GM23338 (cell line): ENCODE measurements at regions not wholly inside any gene's neighbourhood (a gene's known extent, or its start where the extent isn't known, plus 50 kb on each side); places are given as distances from the start of the nearest gene placed in this dataset.

Experiments used
- ATAC-seq: fragments of 200-7000 bp; cut with Tn5 transposase; 3 replicates; pipeline ENCODE4 v1.9.1; 2020
- DNase-seq: peaks from one replicate; pipeline ENCODE4 v3.0.0-alpha.2; 2015; ENCODE audit warnings: low spot score
- H2AFZ ChIP-seq: fragments of 200-600 bp; sonication (generic); 2 replicates; pipeline ENCODE4 v1.8.0; 2016; ENCODE audit warnings: antibody characterized with exemption, mild to moderate bottlenecking, moderate library complexity
- H3F3A ChIP-seq: fragments of 200-600 bp; sonication (generic); replicated peaks from 2 replicates; pipeline ENCODE4 v1.8.0; 2017; ENCODE audit warnings: antibody characterized with exemption, mixed run types, low read depth
- H3K27ac ChIP-seq: fragments of 200-600 bp; sonication (generic); 2 replicates; pipeline ENCODE4 v1.6.1; 2016; ENCODE audit warnings: low read depth
- H3K27me3 ChIP-seq: fragments of 200-600 bp; sonication (generic); 2 replicates; pipeline ENCODE4 v1.8.0; 2016; ENCODE audit warnings: mild to moderate bottlenecking, mixed run types, moderate library complexity; ENCODE audit not compliant: insufficient read depth
- H3K36me3 ChIP-seq: fragments of 200-600 bp; sonication (generic); 2 replicates; pipeline ENCODE4 v1.8.0; 2016; ENCODE audit warnings: mild to moderate bottlenecking; ENCODE audit not compliant: insufficient read depth
- H3K4me1 ChIP-seq: fragments of 200-600 bp; sonication (generic); 2 replicates; pipeline ENCODE4 v1.8.0; 2016; ENCODE audit warnings: mild to moderate bottlenecking, moderate library complexity; ENCODE audit not compliant: insufficient read depth
- H3K4me2 ChIP-seq: fragments of 200-600 bp; sonication (generic); 2 replicates; pipeline ENCODE4 v1.7.1; 2017; ENCODE audit warnings: mixed run types
- H3K4me3 ChIP-seq: fragments of 200-600 bp; sonication (generic); 2 replicates; pipeline ENCODE4 v1.6.1; 2016; ENCODE audit warnings: mixed run types
- H3K79me2 ChIP-seq: fragments of 200-600 bp; sonication (generic); replicated peaks from 2 replicates; pipeline ENCODE4 v1.8.0; 2017; ENCODE audit warnings: mild to moderate bottlenecking; ENCODE audit not compliant: insufficient read depth
- H3K9me2 ChIP-seq: fragments of 200-600 bp; sonication (generic); 2 replicates; pipeline ENCODE4 v1.8.0; 2017; ENCODE audit not compliant: insufficient read depth
- H4K20me1 ChIP-seq: fragments of 200-600 bp; sonication (generic); replicated peaks from 2 replicates; pipeline ENCODE4 v1.8.0; 2017; ENCODE audit warnings: mild to moderate bottlenecking; ENCODE audit not compliant: insufficient read depth
- H3K27ac Mint-ChIP-seq: 2 replicates; pipeline ENCODE4 v1.8.0; 2020; ENCODE audit warnings: inconsistent platforms, mild to moderate bottlenecking, moderate library complexity, mixed read lengths
- H3K27me3 Mint-ChIP-seq: 3 replicates; pipeline ENCODE4 v1.8.0; 2022; ENCODE audit warnings: low read depth, mild to moderate bottlenecking, moderate library complexity, mixed read lengths, inconsistent platforms; ENCODE audit not compliant: insufficient read depth, poor library complexity
- H3K36me3 Mint-ChIP-seq: 3 replicates; pipeline ENCODE4 v1.8.0; 2021; ENCODE audit warnings: low read depth, mild to moderate bottlenecking, inconsistent platforms, moderate library complexity, mixed read lengths
- H3K4me1 Mint-ChIP-seq: 3 replicates; pipeline ENCODE4 v1.8.0; 2020; ENCODE audit warnings: mild to moderate bottlenecking, inconsistent platforms, mixed read lengths
- H3K4me3 Mint-ChIP-seq: 3 replicates; pipeline ENCODE4 v1.8.0; 2021; ENCODE audit warnings: moderate library complexity, mild to moderate bottlenecking, inconsistent platforms, mixed read lengths
- H3K9me3 Mint-ChIP-seq: 3 replicates; pipeline ENCODE4 v1.8.0; 2020; ENCODE audit warnings: moderate library complexity, mild to moderate bottlenecking, inconsistent platforms, mixed read lengths
- CREB1 ChIP-seq: fragments of 250-450 bp; sonication (Bioruptor Pico); IDR thresholded peaks from 2 replicates; pipeline ENCODE4 v1.5.0; 2020; ENCODE audit warnings: low read depth, mild to moderate bottlenecking, moderate library complexity
- EZH2 ChIP-seq: fragments of 200-600 bp; sonication (generic); IDR thresholded peaks from one replicate; pipeline ENCODE4 v1.8.0; 2017; ENCODE audit warnings: antibody characterized with exemption, mild to moderate bottlenecking, low read depth; ENCODE audit not compliant: unreplicated experiment
- EZH2phosphoT487 ChIP-seq: fragments of 200-600 bp; sonication (generic); IDR thresholded peaks from one replicate; pipeline ENCODE4 v1.8.1; 2018; ENCODE audit warnings: antibody characterized with exemption; ENCODE audit not compliant: unreplicated experiment
- JUNB ChIP-seq: IDR thresholded peaks from one replicate; pipeline ENCODE4 v1.6.1; 2016; ENCODE audit warnings: antibody characterized with exemption; ENCODE audit not compliant: unreplicated experiment
- NANOG ChIP-seq: IDR thresholded peaks from 2 replicates; pipeline ENCODE4 v1.6.1; 2016; ENCODE audit warnings: antibody characterized with exemption, borderline replicate concordance
- POLR2AphosphoS5 ChIP-seq: IDR thresholded peaks from 2 replicates; pipeline ENCODE4 v1.6.1; 2016; ENCODE audit warnings: antibody characterized with exemption, low read depth
- STAT1 ChIP-seq: IDR thresholded peaks from one replicate; pipeline ENCODE4 v1.6.1; 2016; ENCODE audit warnings: antibody characterized with exemption; ENCODE audit not compliant: unreplicated experiment
- ZNF331 ChIP-seq: fragments of 250-450 bp; sonication (Bioruptor Pico); IDR thresholded peaks from 2 replicates; pipeline ENCODE4 v1.5.0; 2020; ENCODE audit warnings: low read depth, mild to moderate bottlenecking, moderate library complexity
- TF ChIP-seq, protein P1 (sequence below), 2 experiments: fragments of 200-600 bp in 1 of 2; sonication (generic) in 1 of 2; conservative IDR thresholded peaks; 2 replicates each; pipeline versions ENCODE4 v1.5.1 to v1.6.1; 2016 to 2017; ENCODE audit warnings: antibody characterized with exemption in 2 of 2, low read depth in 2 of 2, mild to moderate bottlenecking in 2 of 2, moderate library complexity in 1 of 2
- TF ChIP-seq, protein P2 (sequence below): fragments of 250-450 bp; sonication (Bioruptor Pico); IDR thresholded peaks from 2 replicates; pipeline ENCODE4 v1.5.0; 2020; ENCODE audit warnings: mild to moderate bottlenecking, moderate library complexity
- TF ChIP-seq, protein P3 (sequence below): IDR thresholded peaks from 2 replicates; pipeline ENCODE4 v1.6.1; 2016; ENCODE audit warnings: antibody characterized with exemption

DNA sequence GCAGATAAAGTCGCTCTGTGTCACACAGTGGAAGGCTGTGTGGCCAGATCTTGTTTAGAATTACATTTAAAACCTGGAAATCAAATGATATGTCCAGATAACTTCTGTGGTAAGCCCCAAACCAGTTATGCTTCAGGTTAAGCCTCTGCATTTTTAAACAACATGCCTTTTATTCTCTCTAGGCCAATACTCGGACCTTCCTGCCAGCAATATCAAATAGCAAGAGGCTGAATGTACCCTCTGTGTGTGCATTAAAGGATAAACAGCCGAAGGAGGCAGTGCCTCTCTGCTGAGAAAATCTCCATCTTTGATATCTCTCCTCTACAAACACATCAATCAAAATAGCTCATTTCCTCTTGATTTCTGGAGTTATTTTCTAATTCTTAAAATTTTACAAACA lies 67.1 kb upstream of the TMEM260 start (continued):
- TF ChIP-seq, protein P1, sequence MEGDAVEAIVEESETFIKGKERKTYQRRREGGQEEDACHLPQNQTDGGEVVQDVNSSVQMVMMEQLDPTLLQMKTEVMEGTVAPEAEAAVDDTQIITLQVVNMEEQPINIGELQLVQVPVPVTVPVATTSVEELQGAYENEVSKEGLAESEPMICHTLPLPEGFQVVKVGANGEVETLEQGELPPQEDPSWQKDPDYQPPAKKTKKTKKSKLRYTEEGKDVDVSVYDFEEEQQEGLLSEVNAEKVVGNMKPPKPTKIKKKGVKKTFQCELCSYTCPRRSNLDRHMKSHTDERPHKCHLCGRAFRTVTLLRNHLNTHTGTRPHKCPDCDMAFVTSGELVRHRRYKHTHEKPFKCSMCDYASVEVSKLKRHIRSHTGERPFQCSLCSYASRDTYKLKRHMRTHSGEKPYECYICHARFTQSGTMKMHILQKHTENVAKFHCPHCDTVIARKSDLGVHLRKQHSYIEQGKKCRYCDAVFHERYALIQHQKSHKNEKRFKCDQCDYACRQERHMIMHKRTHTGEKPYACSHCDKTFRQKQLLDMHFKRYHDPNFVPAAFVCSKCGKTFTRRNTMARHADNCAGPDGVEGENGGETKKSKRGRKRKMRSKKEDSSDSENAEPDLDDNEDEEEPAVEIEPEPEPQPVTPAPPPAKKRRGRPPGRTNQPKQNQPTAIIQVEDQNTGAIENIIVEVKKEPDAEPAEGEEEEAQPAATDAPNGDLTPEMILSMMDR (conservative IDR thresholded peaks at IDR 0.05; ENCODE audit: low read depth in 2 of 2) = no peak
- TF ChIP-seq EZH2phosphoT487 = no peak
- no peak for TF ChIP-seq CREB1 (CRISPR knock-in tag)
- no peak for TF ChIP-seq EZH2

DNA sequence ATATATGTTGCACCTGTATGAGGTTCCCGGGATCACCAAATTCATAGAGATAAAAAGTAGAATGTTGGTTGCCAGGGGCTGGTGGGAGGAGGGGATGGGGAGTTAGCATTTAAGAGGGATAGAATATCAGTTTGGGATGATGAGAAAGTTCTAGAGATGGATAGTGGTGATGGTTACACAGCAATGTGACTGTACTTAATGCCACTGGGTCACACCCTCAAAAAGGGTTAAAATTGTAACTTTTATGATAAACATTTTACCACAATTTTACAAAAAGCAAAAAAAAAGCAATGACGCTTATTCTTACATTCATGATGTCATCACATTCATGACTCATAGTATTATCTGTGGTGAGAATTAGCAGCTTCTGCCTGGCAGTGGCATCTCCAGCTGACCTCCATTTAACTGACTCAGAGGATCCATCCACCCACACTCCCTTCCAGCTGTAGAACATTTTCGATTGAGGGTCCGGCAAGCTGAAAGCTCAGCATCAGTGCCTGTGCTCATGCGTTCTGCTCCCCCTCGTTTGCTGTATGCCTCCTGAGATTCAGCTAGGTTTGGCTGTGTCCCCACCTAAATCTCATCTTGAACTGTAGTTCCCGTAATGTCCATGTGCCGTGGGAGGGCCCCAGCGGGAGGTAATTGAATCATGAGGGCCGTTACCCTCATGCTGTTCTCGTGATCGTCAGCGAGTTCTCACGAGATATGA lies 64.8 kb upstream of the TMEM260 start:
- DNase-seq = peak; percentile 23
- TF ChIP-seq ZNF331 (no peak), NANOG (no peak), JUNB (no peak), STAT1 (no peak), CREB1 (CRISPR knock-in tag) (no peak), POLR2AphosphoS5 (no peak), EZH2phosphoT487 (no peak)
- TF ChIP-seq, protein P1 (conservative IDR thresholded peaks at IDR 0.05; ENCODE audit: low read depth in 2 of 2) = no peak
- TF ChIP-seq, protein P2, sequence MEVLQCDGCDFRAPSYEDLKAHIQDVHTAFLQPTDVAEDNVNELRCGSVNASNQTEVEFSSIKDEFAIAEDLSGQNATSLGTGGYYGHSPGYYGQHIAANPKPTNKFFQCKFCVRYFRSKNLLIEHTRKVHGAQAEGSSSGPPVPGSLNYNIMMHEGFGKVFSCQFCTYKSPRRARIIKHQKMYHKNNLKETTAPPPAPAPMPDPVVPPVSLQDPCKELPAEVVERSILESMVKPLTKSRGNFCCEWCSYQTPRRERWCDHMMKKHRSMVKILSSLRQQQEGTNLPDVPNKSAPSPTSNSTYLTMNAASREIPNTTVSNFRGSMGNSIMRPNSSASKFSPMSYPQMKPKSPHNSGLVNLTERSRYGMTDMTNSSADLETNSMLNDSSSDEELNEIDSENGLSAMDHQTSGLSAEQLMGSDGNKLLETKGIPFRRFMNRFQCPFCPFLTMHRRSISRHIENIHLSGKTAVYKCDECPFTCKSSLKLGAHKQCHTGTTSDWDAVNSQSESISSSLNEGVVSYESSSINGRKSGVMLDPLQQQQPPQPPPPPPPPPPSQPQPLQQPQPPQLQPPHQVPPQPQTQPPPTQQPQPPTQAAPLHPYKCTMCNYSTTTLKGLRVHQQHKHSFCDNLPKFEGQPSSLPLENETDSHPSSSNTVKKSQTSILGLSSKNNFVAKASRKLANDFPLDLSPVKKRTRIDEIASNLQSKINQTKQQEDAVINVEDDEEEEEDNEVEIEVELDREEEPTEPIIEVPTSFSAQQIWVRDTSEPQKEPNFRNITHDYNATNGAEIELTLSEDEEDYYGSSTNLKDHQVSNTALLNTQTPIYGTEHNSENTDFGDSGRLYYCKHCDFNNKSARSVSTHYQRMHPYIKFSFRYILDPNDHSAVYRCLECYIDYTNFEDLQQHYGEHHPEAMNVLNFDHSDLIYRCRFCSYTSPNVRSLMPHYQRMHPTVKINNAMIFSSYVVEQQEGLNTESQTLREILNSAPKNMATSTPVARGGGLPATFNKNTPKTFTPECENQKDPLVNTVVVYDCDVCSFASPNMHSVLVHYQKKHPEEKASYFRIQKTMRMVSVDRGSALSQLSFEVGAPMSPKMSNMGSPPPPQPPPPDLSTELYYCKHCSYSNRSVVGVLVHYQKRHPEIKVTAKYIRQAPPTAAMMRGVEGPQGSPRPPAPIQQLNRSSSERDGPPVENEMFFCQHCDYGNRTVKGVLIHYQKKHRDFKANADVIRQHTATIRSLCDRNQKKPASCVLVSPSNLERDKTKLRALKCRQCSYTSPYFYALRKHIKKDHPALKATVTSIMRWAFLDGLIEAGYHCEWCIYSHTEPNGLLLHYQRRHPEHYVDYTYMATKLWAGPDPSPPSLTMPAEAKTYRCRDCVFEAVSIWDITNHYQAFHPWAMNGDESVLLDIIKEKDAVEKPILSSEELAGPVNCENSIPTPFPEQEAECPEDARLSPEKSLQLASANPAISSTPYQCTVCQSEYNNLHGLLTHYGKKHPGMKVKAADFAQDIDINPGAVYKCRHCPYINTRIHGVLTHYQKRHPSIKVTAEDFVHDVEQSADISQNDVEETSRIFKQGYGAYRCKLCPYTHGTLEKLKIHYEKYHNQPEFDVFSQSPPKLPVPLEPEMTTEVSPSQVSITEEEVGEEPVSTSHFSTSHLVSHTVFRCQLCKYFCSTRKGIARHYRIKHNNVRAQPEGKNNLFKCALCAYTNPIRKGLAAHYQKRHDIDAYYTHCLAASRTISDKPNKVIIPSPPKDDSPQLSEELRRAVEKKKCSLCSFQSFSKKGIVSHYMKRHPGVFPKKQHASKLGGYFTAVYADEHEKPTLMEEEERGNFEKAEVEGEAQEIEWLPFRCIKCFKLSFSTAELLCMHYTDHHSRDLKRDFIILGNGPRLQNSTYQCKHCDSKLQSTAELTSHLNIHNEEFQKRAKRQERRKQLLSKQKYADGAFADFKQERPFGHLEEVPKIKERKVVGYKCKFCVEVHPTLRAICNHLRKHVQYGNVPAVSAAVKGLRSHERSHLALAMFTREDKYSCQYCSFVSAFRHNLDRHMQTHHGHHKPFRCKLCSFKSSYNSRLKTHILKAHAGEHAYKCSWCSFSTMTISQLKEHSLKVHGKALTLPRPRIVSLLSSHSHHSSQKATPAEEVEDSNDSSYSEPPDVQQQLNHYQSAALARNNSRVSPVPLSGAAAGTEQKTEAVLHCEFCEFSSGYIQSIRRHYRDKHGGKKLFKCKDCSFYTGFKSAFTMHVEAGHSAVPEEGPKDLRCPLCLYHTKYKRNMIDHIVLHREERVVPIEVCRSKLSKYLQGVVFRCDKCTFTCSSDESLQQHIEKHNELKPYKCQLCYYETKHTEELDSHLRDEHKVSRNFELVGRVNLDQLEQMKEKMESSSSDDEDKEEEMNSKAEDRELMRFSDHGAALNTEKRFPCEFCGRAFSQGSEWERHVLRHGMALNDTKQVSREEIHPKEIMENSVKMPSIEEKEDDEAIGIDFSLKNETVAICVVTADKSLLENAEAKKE (CRISPR knock-in tag) = no peak
- TF ChIP-seq, protein P3, sequence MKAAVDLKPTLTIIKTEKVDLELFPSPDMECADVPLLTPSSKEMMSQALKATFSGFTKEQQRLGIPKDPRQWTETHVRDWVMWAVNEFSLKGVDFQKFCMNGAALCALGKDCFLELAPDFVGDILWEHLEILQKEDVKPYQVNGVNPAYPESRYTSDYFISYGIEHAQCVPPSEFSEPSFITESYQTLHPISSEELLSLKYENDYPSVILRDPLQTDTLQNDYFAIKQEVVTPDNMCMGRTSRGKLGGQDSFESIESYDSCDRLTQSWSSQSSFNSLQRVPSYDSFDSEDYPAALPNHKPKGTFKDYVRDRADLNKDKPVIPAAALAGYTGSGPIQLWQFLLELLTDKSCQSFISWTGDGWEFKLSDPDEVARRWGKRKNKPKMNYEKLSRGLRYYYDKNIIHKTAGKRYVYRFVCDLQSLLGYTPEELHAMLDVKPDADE = no peak

More for the DNA sequence above, 64.8 kb upstream of the TMEM260 start:
- H3K36me3 Mint-ChIP-seq = no peaks in the 10 kb centered on the region
- H3K4me1 Mint-ChIP-seq = peaks cover 8% of the 10 kb centered on the region
- no peaks in the 10 kb centered on the region for H3K36me3 ChIP-seq
- no peak for ATAC-seq
- no peak overlapping the region for H3K27ac ChIP-seq
- H3K4me3 ChIP-seq = no peak overlapping the region
- H3K4me1 ChIP-seq = peaks cover 6% of the 10 kb centered on the region; the same call in 1 of the 2 replicates
- H3K9me3 Mint-ChIP-seq = no peaks in the 10 kb centered on the region
- no peak overlapping the region; the same call in 1 of the 2 replicates for H3K27ac Mint-ChIP-seq
- no peaks in the 10 kb centered on the region for H3K27me3 ChIP-seq
- no peaks in the 10 kb centered on the region for H3K27me3 Mint-ChIP-seq
- 0 out of 2 replicates have a peak overlapping the region, but pooled peaks have one; percentile 7 for H2AFZ ChIP-seq
- H3K9me2 ChIP-seq = peaks cover 12% of the 10 kb centered on the region; the same call in 1 of the 2 replicates
- no peaks in the 10 kb centered on the region for H3K79me2 ChIP-seq
- H4K20me1 ChIP-seq = no peaks in the 10 kb centered on the region
- H3K4me3 Mint-ChIP-seq = no peak overlapping the region
- H3F3A ChIP-seq = no peaks in the 10 kb centered on the region
- no peak overlapping the region for H3K4me2 ChIP-seq
